NCI-H1417 (cell line): ENCODE measurements at regions not wholly inside any gene's neighbourhood (a gene's known extent, or its start where the extent isn't known, plus 50 kb on each side); places are given as distances from the start of the nearest gene placed in this dataset.
A peak's percentile ranks its signal among the peaks of the same experiment; 100 is the strongest.

ENCODE experiments used
- DNase-seq, 3 experiments: peaks; one replicate each; lab custom pipeline; 2025; lab: John Stamatoyannopoulos, UW

GRCh38 chr20:11084508-11084907 lies 410.7 kb upstream of the JAG1 start:
- no peak for DNase-seq

GRCh38 chr20:11086970-11087369 lies 413.2 kb upstream of the JAG1 start:
- no peak for DNase-seq

- peak in 1 of 3 experiments; percentile 56 for DNase-seq
Observed at GRCh38 chr20:11090751-11091150, 417.0 kb upstream of the JAG1 start.

GRCh38 chr20:11091511-11091910 lies 417.7 kb upstream of the JAG1 start:
- no peak for DNase-seq

GRCh38 chr20:11092151-11092550 lies 418.4 kb upstream of the JAG1 start:
- DNase-seq, result no peak

GRCh38 chr20:11094196-11094595 lies 420.4 kb upstream of the JAG1 start:
- peak in 1 of 3 experiments; percentile 24 for DNase-seq

GRCh38 chr20:11094711-11095110 lies 420.9 kb upstream of the JAG1 start:
- no peak for DNase-seq

GRCh38 chr20:11098888-11099287 lies 425.1 kb upstream of the JAG1 start:
- DNase-seq, result peak in 1 of 3 experiments; percentile 24

- DNase-seq, result no peak
Observed at GRCh38 chr20:11101243-11101642, 427.4 kb upstream of the JAG1 start.

- no peak for DNase-seq
Observed at GRCh38 chr20:11101696-11102095, 427.9 kb upstream of the JAG1 start.

GRCh38 chr20:11103866-11104265 lies 430.1 kb upstream of the JAG1 start:
- no peak for DNase-seq

- DNase-seq, result no peak
Observed at GRCh38 chr20:11108102-11108810, 434.5 kb upstream of the JAG1 start.

- DNase-seq, result no peak
Observed at GRCh38 chr20:11110535-11110934, 436.7 kb upstream of the JAG1 start.

- DNase-seq, result no peak
Observed at GRCh38 chr20:11111191-11111590, 437.4 kb upstream of the JAG1 start.

- DNase-seq, result peak in 1 of 3 experiments; percentile 34
Observed at GRCh38 chr20:11112832-11113231, 439.0 kb upstream of the JAG1 start.

- no peak for DNase-seq
Observed at GRCh38 chr20:11114382-11114781, 440.6 kb upstream of the JAG1 start.

- no peak for DNase-seq
Observed at GRCh38 chr20:11117808-11118528, 444.2 kb upstream of the JAG1 start.

GRCh38 chr20:11118802-11119380 lies 445.1 kb upstream of the JAG1 start:
- DNase-seq, result no peak

GRCh38 chr20:11119573-11119972 lies 445.8 kb upstream of the JAG1 start:
- DNase-seq, result no peak

GRCh38 chr20:11120431-11120830 lies 446.6 kb upstream of the JAG1 start:
- no peak for DNase-seq

- DNase-seq, result no peak
Observed at GRCh38 chr20:11124849-11125505, 451.2 kb upstream of the JAG1 start.

- no peak for DNase-seq
Observed at GRCh38 chr20:11128220-11128718, 454.5 kb upstream of the JAG1 start.
